AG04450 (cell line): ENCODE measurements at regions not wholly inside any gene's neighbourhood (a gene's known extent, or its start where the extent isn't known, plus 50 kb on each side); places are given as distances from the start of the nearest gene placed in this dataset.

Experiments
- CTCF ChIA-PET: fragments of 300-600, 350-600 bp; formaldehyde crosslinking; extraction: SDS; loops from one replicate; lab custom pipeline; 2022; ENCODE audit warnings: antibody characterized with exemption, inconsistent platforms; lab: Charles Lee
- POLR2A ChIA-PET: fragments of 350-600 bp; formaldehyde crosslinking; extraction: SDS; loops from one replicate; lab custom pipeline; 2021; ENCODE audit warnings: antibody characterized with exemption, inconsistent platforms; lab: Yijun Ruan, JAX
- DNase-seq: peaks from one replicate; pipeline ENCODE4 v3.0.0-alpha.2; 2011; ENCODE audit warnings: low read depth, low spot score
- H3K27ac ChIP-seq: one replicate; pipeline ENCODE4 v1.5.1; 2012; ENCODE audit warnings: low read depth, low read length, control low read depth
- H3K27me3 ChIP-seq: one replicate; pipeline ENCODE4 v1.6.0; 2012; ENCODE audit warnings: low read length; ENCODE audit not compliant: control insufficient read depth, insufficient read depth
- H3K4me3 ChIP-seq: 2 replicates; pipeline ENCODE4 v1.5.1; 2011; ENCODE audit warnings: mild to moderate bottlenecking, low read depth, low read length, control low read depth
- H3K9me3 ChIP-seq: 2 replicates; pipeline ENCODE4 v1.5.1; 2012; ENCODE audit warnings: low read length; ENCODE audit not compliant: control insufficient read depth, insufficient read depth
- CTCF ChIP-seq: IDR thresholded peaks from 2 replicates; pipeline ENCODE4 v1.5.1; 2011; ENCODE audit warnings: low read depth, low read length, control low read depth, inconsistent platforms

GRCh38 chr3:8205881-8206280 is 295.7 kb upstream of the LMCD1 start:
- no peak for TF ChIP-seq CTCF
- no peak for DNase-seq
- no peak overlapping the region for H3K4me3 ChIP-seq
- no peak overlapping the region for H3K27ac ChIP-seq
- no peaks in the 10 kb centered on the region for H3K9me3 ChIP-seq
- CTCF ChIA-PET: no interaction called here
- POLR2A ChIA-PET: no interaction called here
- no peaks in the 10 kb centered on the region for H3K27me3 ChIP-seq

DNA sequence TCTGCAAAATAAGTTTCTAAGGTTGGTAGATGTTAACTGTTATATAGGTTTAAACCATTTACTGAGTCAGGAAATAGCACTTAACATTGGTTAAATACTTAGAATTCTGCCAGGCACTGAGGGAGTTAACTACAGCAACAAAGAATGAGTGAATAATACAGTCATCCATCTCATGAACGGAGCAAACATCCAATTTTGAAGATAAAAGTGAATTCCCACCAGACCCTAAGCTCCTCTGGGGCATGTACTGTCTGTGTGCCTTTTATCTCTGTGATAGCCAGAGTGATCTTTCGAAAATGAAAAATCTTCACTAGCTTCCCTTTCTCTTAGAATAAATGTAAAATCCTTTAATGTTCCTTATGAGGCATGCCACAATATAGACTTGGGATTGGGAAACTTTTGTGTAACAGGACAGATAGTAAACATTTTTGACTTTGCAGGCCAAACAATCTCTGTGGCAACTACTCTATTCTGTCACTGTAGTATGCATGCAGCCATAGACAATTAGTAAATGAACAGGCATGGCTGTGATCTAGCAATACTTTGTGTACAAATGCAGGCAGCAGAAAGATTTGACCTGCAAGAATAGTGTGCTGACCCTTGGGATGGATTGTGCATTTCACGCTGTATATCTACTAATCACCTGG is 294.5 kb upstream of the LMCD1 start:
- POLR2A ChIA-PET: no interaction called here
- H3K27me3 ChIP-seq: no peaks in the 10 kb centered on the region
- CTCF ChIA-PET: no interaction called here
- H3K9me3 ChIP-seq: no peaks in the 10 kb centered on the region
- no peak for DNase-seq
- no peak for TF ChIP-seq CTCF
- no peak overlapping the region for H3K4me3 ChIP-seq
- H3K27ac ChIP-seq: no peak overlapping the region

DNA sequence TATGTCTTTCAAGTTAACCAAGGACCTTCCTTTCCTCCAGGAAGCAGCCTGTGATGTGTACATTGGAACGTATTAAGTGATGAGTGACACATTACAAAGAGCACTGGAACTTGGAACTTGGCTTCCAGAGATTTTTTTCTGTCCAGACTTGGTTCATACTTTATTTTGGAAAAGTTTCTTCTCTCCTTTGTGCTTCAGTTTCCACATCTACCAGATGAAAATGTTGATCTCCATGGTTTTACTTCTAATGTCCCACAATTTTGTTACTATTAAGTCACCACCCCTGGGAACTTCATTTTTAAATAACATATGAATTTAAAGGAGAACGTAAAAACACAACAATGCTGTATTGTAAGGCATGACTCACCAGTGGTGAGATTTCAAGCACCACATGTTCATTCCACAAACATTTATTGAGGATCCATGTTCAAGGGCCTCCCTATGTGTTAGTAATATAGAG is 290.7 kb upstream of the LMCD1 start:
- CTCF ChIA-PET: no interaction called here
- POLR2A ChIA-PET: no interaction called here
- no peak for TF ChIP-seq CTCF

GRCh38 chr3:8212794-8213193 is 288.8 kb upstream of the LMCD1 start:
- POLR2A ChIA-PET: no interaction called here
- no peaks in the 10 kb centered on the region for H3K27me3 ChIP-seq
- no peak for TF ChIP-seq CTCF
- CTCF ChIA-PET: no interaction called here
- H3K27ac ChIP-seq: no peak overlapping the region
- no peak overlapping the region for H3K4me3 ChIP-seq
- DNase-seq: no peak
- H3K9me3 ChIP-seq: no peaks in the 10 kb centered on the region

More for the DNA sequence above, 290.7 kb upstream of the LMCD1 start:
- DNase-seq: no peak
- Histone ChIP-seq H3K9me3 (no peaks in the 10 kb centered on the region), H3K27ac (no peak overlapping the region), H3K4me3 (no peak overlapping the region), H3K27me3 (no peaks in the 10 kb centered on the region)

DNA sequence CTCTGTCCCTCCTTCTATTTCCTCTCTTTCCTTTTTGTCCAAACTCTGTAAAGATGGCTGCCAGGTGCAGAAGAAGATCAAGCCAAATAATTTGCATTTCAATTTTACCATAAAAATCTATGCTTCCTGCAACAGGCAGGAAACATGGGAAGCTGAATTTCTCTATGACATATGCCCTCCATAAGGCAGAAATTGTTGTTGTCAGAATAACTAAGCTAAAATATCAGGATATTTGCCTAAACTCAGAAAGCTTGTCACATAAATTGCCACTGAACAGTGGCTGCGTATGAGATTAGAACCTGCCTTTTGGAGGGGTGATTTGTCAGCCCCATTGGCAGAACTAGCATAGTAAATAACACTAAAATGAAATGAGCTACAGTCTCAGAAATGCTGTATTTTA is 288.3 kb upstream of the LMCD1 start:
- TF ChIP-seq CTCF: no peak
- ChIA-PET POLR2A (no interaction called here), CTCF (interaction anchor here (0.6 to 1.1 kb wide), 2 partner anchors 27 to 130 kb away, joined by 5 to 7 read pairs; no protein-coding TSS in a partner anchor)
- no peaks in the 10 kb centered on the region for H3K9me3 ChIP-seq
- DNase-seq: no peak
- no peak overlapping the region for H3K27ac ChIP-seq
- H3K4me3 ChIP-seq: no peak overlapping the region
- no peaks in the 10 kb centered on the region for H3K27me3 ChIP-seq
